PC-9 (cell line): ENCODE measurements at regions not wholly inside any gene's neighbourhood (a gene's known extent, or its start where the extent isn't known, plus 50 kb on each side); places are given as distances from the start of the nearest gene placed in this dataset.

Source experiments
- CTCF ChIP-seq: fragments of 200-600 bp; sonication (generic); conservative IDR thresholded peaks from 2 replicates; pipeline ENCODE4 v1.6.1; 2017; ENCODE audit warnings: mixed run types, antibody characterized with exemption, mild to moderate bottlenecking, moderate library complexity
- EZH2 ChIP-seq: fragments of 200-600 bp; sonication (generic); IDR thresholded peaks from 2 replicates; pipeline ENCODE4 v1.8.0; 2017; ENCODE audit warnings: antibody characterized with exemption, low read depth

DNA sequence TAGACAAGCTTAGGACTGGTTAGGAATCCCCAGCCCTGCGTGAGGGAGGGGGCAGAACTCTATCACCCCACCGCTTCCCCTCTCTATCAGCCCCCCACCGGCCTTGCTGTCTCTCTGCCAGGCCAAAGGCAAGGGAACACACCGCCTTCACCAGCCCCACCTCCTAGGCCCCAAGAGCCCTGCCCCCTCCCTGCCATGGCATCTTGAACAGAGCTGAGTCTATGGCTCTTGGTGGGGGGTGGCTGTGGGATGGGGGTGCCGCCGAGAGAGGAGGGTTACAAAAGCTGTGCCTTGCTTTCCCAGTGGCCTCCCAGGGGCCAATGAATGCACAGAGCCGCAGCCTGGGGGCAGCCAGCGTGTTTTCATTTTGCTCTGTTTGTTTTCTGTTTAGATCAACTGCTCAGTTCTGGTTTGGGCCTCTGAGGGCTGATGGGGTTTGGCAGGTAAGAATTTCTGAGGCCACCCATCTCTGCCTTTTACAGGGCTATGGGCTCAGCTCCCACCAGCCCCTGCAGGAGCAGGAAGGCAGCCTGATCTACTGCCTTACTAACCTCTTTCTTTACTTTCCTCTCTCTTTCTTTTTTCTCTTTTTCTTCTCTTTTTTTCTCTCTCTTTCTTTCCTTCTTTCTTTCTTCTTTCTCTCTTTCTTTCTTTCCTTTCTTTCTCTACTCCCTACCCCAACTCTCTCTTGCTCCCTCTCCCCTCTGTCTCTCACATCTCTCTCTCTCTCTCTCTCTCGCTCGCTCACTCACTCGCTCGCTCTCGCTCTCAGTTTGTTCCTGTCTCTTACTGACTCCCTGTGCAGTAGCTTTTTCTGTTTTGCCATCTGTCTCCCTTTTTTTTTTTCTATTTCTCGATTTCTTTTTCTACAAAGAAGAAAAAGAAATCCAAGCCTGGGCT is 128.3 kb downstream of the PJA1 start:
- no peak for TF ChIP-seq CTCF
- no peak for TF ChIP-seq EZH2
